OCI-LY7 (cell line): ENCODE measurements at regions not wholly inside any gene's neighbourhood (a gene's known extent, or its start where the extent isn't known, plus 50 kb on each side); places are given as distances from the start of the nearest gene placed in this dataset.
"Not testable (repeated sequence)": the region's sequence is repeated elsewhere in the genome, so short reads cannot be mapped to it uniquely, and the experiment has no call there.

ENCODE experiments used
- BruUV-seq: library from RNA; stranded (reverse); fragments of 400-500 nt; replicated peaks from 2 replicates; lab custom pipeline; 2021; lab: Mats Ljungman, UMichigan
- CTCF ChIA-PET: fragments of 300-600 bp; sonication (Branson Sonifier 250); formaldehyde crosslinking; loops from one replicate; lab custom pipeline; 2022; ENCODE audit warnings: antibody characterized with exemption; ENCODE audit not compliant: unreplicated experiment; lab: Charles Lee
- POLR2A ChIA-PET: fragments of 300-600 bp; sonication (Branson Sonifier 250); formaldehyde crosslinking; loops from one replicate; lab custom pipeline; 2022; ENCODE audit warnings: antibody characterized with exemption; lab: Charles Lee
- DNase-seq: peaks from one replicate; pipeline ENCODE4 v3.0.0-alpha.2; 2015; ENCODE audit warnings: low spot score
- H2AFZ ChIP-seq: fragments of 200-600 bp; sonication (generic), shearing (Covaris generic); 2 replicates; pipeline ENCODE4 v1.6.1; 2014; ENCODE audit warnings: mild to moderate bottlenecking, antibody characterized with exemption, low read length, moderate library complexity
- H3K27ac ChIP-seq: fragments of 200-600 bp; sonication (generic); 2 replicates; pipeline ENCODE4 v1.5.1; 2014; ENCODE audit warnings: mixed run types, low read depth, mild to moderate bottlenecking, moderate library complexity, low read length, inconsistent platforms; ENCODE audit not compliant: poor library complexity, severe bottlenecking
- H3K36me3 ChIP-seq: fragments of 200-600 bp; sonication (generic); 2 replicates; pipeline ENCODE4 v1.6.1; 2014; ENCODE audit warnings: mild to moderate bottlenecking, antibody characterized with exemption, low read length, moderate library complexity, mixed read lengths; ENCODE audit not compliant: insufficient read depth
- H3K4me1 ChIP-seq: fragments of 200-600 bp; sonication (generic); 2 replicates; pipeline ENCODE4 v1.5.1; 2014; ENCODE audit warnings: mild to moderate bottlenecking, low read length; ENCODE audit not compliant: insufficient read depth, poor library complexity, severe bottlenecking
- H3K4me2 ChIP-seq: fragments of 200-600 bp; sonication (generic); 2 replicates; pipeline ENCODE4 v1.6.1; 2014; ENCODE audit warnings: mild to moderate bottlenecking, low read length
- H3K4me3 ChIP-seq: fragments of 200-600 bp; sonication (generic); 2 replicates; pipeline ENCODE4 v1.5.1; 2014; ENCODE audit warnings: mild to moderate bottlenecking, low read depth, low read length; ENCODE audit not compliant: poor library complexity, severe bottlenecking
- H3K79me2 ChIP-seq: fragments of 200-600 bp; sonication (generic); 2 replicates; pipeline ENCODE4 v1.6.1; 2016; ENCODE audit warnings: low read depth, mild to moderate bottlenecking, low read length, moderate library complexity, mixed read lengths; ENCODE audit not compliant: insufficient read depth
- H3K9me2 ChIP-seq: fragments of 200-600 bp; sonication (generic); 2 replicates; pipeline ENCODE4 v1.6.1; 2016; ENCODE audit warnings: mild to moderate bottlenecking, low read length, mixed read lengths; ENCODE audit not compliant: insufficient read depth
- H3K9me3 ChIP-seq: fragments of 200-600 bp; sonication (generic); 2 replicates; pipeline ENCODE4 v1.6.1; 2014; ENCODE audit warnings: mild to moderate bottlenecking, mixed run types, low read length, mixed read lengths
- H4K20me1 ChIP-seq: fragments of 200-600 bp; sonication (generic); 2 replicates; pipeline ENCODE4 v1.6.1; 2014; ENCODE audit warnings: mild to moderate bottlenecking, antibody characterized with exemption, low read length, moderate library complexity, mixed read lengths; ENCODE audit not compliant: insufficient read depth
- EZH2phosphoT487 ChIP-seq: fragments of 200-600 bp; sonication (generic); IDR thresholded peaks from 2 replicates; pipeline ENCODE4 v1.6.1; 2018; ENCODE audit warnings: low read depth, borderline replicate concordance, mild to moderate bottlenecking, mixed run types, antibody characterized with exemption, low read length, moderate library complexity, mixed read lengths
- intact Hi-C: fragments of 100-400 bp; cut with micrococcal nuclease; formaldehyde crosslinking; loops from one replicate; pipeline ENCODE4 v1.10.0; 2022; ENCODE audit not compliant: unreplicated experiment
- TF ChIP-seq, protein P1 (sequence below): fragments of 200-600 bp; sonication (generic); conservative IDR thresholded peaks from 2 replicates; pipeline ENCODE4 v1.5.1; 2014; ENCODE audit warnings: mild to moderate bottlenecking, antibody characterized with exemption, low read length, moderate library complexity, mixed read lengths

DNA sequence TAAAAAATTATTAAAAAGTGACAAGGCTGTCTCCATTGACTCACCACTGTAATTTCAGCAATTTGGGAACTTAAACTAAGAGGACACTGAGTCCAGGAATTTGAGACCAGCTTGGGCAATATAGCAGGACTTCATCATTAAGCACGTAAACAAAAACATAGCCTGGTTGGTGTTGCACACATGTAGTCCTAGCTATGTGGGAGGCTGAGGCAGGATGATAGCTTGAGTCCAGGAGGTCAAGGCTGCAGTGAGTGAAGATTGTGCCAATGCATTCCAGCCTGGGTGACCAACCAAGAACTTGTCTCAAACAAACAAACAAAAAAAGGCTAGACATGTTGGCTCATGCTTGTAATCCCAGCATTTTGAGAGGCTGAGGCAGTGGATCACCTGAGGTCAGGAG lies 439.4 kb upstream of the TSPY4 start:
- Histone ChIP-seq H4K20me1 (no peaks in the 10 kb centered on the region), H3K4me3 (no peak overlapping the region), H2AFZ (no peak overlapping the region), H3K9me2 (no peaks in the 10 kb centered on the region), H3K79me2 (no peaks in the 10 kb centered on the region), H3K4me1 (no peaks in the 10 kb centered on the region), H3K36me3 (no peaks in the 10 kb centered on the region), H3K9me3 (no peaks in the 10 kb centered on the region), H3K4me2 (no peak overlapping the region), H3K27ac (no peak overlapping the region)
- intact Hi-C loops: no loop called here
- TF ChIP-seq, protein P1, sequence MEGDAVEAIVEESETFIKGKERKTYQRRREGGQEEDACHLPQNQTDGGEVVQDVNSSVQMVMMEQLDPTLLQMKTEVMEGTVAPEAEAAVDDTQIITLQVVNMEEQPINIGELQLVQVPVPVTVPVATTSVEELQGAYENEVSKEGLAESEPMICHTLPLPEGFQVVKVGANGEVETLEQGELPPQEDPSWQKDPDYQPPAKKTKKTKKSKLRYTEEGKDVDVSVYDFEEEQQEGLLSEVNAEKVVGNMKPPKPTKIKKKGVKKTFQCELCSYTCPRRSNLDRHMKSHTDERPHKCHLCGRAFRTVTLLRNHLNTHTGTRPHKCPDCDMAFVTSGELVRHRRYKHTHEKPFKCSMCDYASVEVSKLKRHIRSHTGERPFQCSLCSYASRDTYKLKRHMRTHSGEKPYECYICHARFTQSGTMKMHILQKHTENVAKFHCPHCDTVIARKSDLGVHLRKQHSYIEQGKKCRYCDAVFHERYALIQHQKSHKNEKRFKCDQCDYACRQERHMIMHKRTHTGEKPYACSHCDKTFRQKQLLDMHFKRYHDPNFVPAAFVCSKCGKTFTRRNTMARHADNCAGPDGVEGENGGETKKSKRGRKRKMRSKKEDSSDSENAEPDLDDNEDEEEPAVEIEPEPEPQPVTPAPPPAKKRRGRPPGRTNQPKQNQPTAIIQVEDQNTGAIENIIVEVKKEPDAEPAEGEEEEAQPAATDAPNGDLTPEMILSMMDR: no peak
- TF ChIP-seq EZH2phosphoT487: no peak
- DNase-seq: no peak
- BruUV-seq: no TSS peak
- ChIA-PET POLR2A (no interaction called here), CTCF (no interaction called here)

- no TSS peak for BruUV-seq
Observed at GRCh38 chrY:8905141-8905540, 432.1 kb upstream of the TSPY4 start.

GRCh38 chrY:8922576-8922975 lies 414.7 kb upstream of the TSPY4 start:
- H3K4me3 ChIP-seq, H2AFZ ChIP-seq, DNase-seq, H4K20me1 ChIP-seq, H3K4me2 ChIP-seq, H3K4me1 ChIP-seq, BruUV-seq, H3K36me3 ChIP-seq, H3K79me2 ChIP-seq, CTCF ChIA-PET, intact Hi-C loops, POLR2A ChIA-PET, H3K9me3 ChIP-seq, H3K27ac ChIP-seq, H3K9me2 ChIP-seq: not testable (repeated sequence)

More at GRCh38 chrY:8905141-8905540, 432.1 kb upstream of the TSPY4 start:
- peak; percentile 1 for DNase-seq
- POLR2A ChIA-PET: interaction anchor here (0.7 kb wide), 1 partner anchor 394 kb away, joined by 4 read pairs; no protein-coding TSS in a partner anchor
- Histone ChIP-seq H4K20me1 (no peaks in the 10 kb centered on the region), H3K9me2 (no peaks in the 10 kb centered on the region), H3K36me3 (no peaks in the 10 kb centered on the region), H3K9me3 (no peaks in the 10 kb centered on the region), H3K79me2 (no peaks in the 10 kb centered on the region), H3K27ac (no peak overlapping the region), H3K4me3 (no peak overlapping the region), H3K4me1 (no peaks in the 10 kb centered on the region), H3K4me2 (no peak overlapping the region), H2AFZ (no peak overlapping the region)
- CTCF ChIA-PET: no interaction called here
- TF ChIP-seq, protein P1: 0 out of 2 replicates have a peak, but pooled peaks have one; percentile 27
- TF ChIP-seq EZH2phosphoT487: no peak
- intact Hi-C loops: no loop called here
